GM12892 (cell line): ENCODE measurements at regions not wholly inside any gene's neighbourhood (a gene's known extent, or its start where the extent isn't known, plus 50 kb on each side); places are given as distances from the start of the nearest gene placed in this dataset.

ENCODE experiments used
- POLR2A ChIP-seq: IDR thresholded peaks from 2 replicates; pipeline ENCODE4 v1.6.1; 2011; ENCODE audit warnings: low read depth, low read length, control low read depth
- POLR2AphosphoS5 ChIP-seq: IDR thresholded peaks from 2 replicates; pipeline ENCODE4 v1.6.1; 2011; ENCODE audit warnings: low read depth, low read length, control low read depth

GRCh38 chr2:21633466-21633865 lies 509.7 kb downstream of the TDRD15 start:
- TF ChIP-seq POLR2AphosphoS5 (no peak), POLR2A (no peak)
